Spleen (tissue), 7 donors: ENCODE measurements at regions not wholly inside any gene's neighbourhood (a gene's known extent, or its start where the extent isn't known, plus 50 kb on each side); places are given as distances from the start of the nearest gene placed in this dataset.
"Not testable (repeated sequence)": the region's sequence is repeated elsewhere in the genome, so short reads cannot be mapped to it uniquely, and the experiment has no call there.

Experiments used
- CTCF ChIP-seq, 11 experiments: fragments of 200-600 bp in 7 of 11; fragments of 450-650 bp in 4 of 11; sonication (generic) in 4 of 11; IDR thresholded peaks in 8 of 11; conservative IDR thresholded peaks in 3 of 11; 1 replicate in 7 of 11; 2 replicates in 4 of 11; pipeline versions ENCODE4 v1.4.0 to v1.8.0; 2016 to 2021; ENCODE audit warnings: antibody characterized with exemption in 11 of 11, inconsistent platforms in 4 of 11, mild to moderate bottlenecking in 1 of 11
- POLR2A ChIP-seq, 3 donors: fragments of 450-650 bp; IDR thresholded peaks; one replicate each; pipeline ENCODE4 v1.5.1; 2017; ENCODE audit warnings: antibody characterized with exemption in 3 of 3, mild to moderate bottlenecking in 1 of 3
- POLR2AphosphoS5 ChIP-seq, 3 donors: sonication (generic); formaldehyde crosslinking; IDR thresholded peaks; one replicate each; pipeline ENCODE4 v1.5.1; 2017; ENCODE audit warnings: antibody characterized with exemption in 3 of 3
- donor health status: DM: no; HTN: no; CAD: no; lungs with moderate emphysema.
- donor health status: DM: no; HTN: no; CAD: no.
- donor health status: DM: no; HTN: no; CAD: no.

- TF ChIP-seq CTCF (IDR thresholded peaks at IDR 0.05 in 8 of 11, conservative IDR thresholded peaks at IDR 0.05 in 3 of 11); POLR2A (IDR thresholded peaks at IDR 0.05); POLR2AphosphoS5 (IDR thresholded peaks at IDR 0.05): not testable (repeated sequence)
Observed at GRCh38 chr14:19489475-19489874, 55.3 kb upstream of the POTEG start.
